GM23338 (cell line): ENCODE measurements at regions not wholly inside any gene's neighbourhood (a gene's known extent, or its start where the extent isn't known, plus 50 kb on each side); places are given as distances from the start of the nearest gene placed in this dataset.

Experiments used
- ATAC-seq: fragments of 200-7000 bp; cut with Tn5 transposase; 3 replicates; pipeline ENCODE4 v1.9.1; 2020
- DNase-seq: peaks from one replicate; pipeline ENCODE4 v3.0.0-alpha.2; 2015; ENCODE audit warnings: low spot score
- H2AFZ ChIP-seq: fragments of 200-600 bp; sonication (generic); 2 replicates; pipeline ENCODE4 v1.8.0; 2016; ENCODE audit warnings: antibody characterized with exemption, mild to moderate bottlenecking, moderate library complexity
- H3F3A ChIP-seq: fragments of 200-600 bp; sonication (generic); replicated peaks from 2 replicates; pipeline ENCODE4 v1.8.0; 2017; ENCODE audit warnings: antibody characterized with exemption, mixed run types, low read depth
- H3K27ac ChIP-seq: fragments of 200-600 bp; sonication (generic); 2 replicates; pipeline ENCODE4 v1.6.1; 2016; ENCODE audit warnings: low read depth
- H3K27me3 ChIP-seq: fragments of 200-600 bp; sonication (generic); 2 replicates; pipeline ENCODE4 v1.8.0; 2016; ENCODE audit warnings: mild to moderate bottlenecking, mixed run types, moderate library complexity; ENCODE audit not compliant: insufficient read depth
- H3K36me3 ChIP-seq: fragments of 200-600 bp; sonication (generic); 2 replicates; pipeline ENCODE4 v1.8.0; 2016; ENCODE audit warnings: mild to moderate bottlenecking; ENCODE audit not compliant: insufficient read depth
- H3K4me1 ChIP-seq: fragments of 200-600 bp; sonication (generic); 2 replicates; pipeline ENCODE4 v1.8.0; 2016; ENCODE audit warnings: mild to moderate bottlenecking, moderate library complexity; ENCODE audit not compliant: insufficient read depth
- H3K4me2 ChIP-seq: fragments of 200-600 bp; sonication (generic); 2 replicates; pipeline ENCODE4 v1.7.1; 2017; ENCODE audit warnings: mixed run types
- H3K4me3 ChIP-seq: fragments of 200-600 bp; sonication (generic); 2 replicates; pipeline ENCODE4 v1.6.1; 2016; ENCODE audit warnings: mixed run types
- H3K79me2 ChIP-seq: fragments of 200-600 bp; sonication (generic); replicated peaks from 2 replicates; pipeline ENCODE4 v1.8.0; 2017; ENCODE audit warnings: mild to moderate bottlenecking; ENCODE audit not compliant: insufficient read depth
- H3K9me2 ChIP-seq: fragments of 200-600 bp; sonication (generic); 2 replicates; pipeline ENCODE4 v1.8.0; 2017; ENCODE audit not compliant: insufficient read depth
- H4K20me1 ChIP-seq: fragments of 200-600 bp; sonication (generic); replicated peaks from 2 replicates; pipeline ENCODE4 v1.8.0; 2017; ENCODE audit warnings: mild to moderate bottlenecking; ENCODE audit not compliant: insufficient read depth
- H3K27ac Mint-ChIP-seq: 2 replicates; pipeline ENCODE4 v1.8.0; 2020; ENCODE audit warnings: inconsistent platforms, mild to moderate bottlenecking, moderate library complexity, mixed read lengths
- H3K27me3 Mint-ChIP-seq: 3 replicates; pipeline ENCODE4 v1.8.0; 2022; ENCODE audit warnings: low read depth, mild to moderate bottlenecking, moderate library complexity, mixed read lengths, inconsistent platforms; ENCODE audit not compliant: insufficient read depth, poor library complexity
- H3K36me3 Mint-ChIP-seq: 3 replicates; pipeline ENCODE4 v1.8.0; 2021; ENCODE audit warnings: low read depth, mild to moderate bottlenecking, inconsistent platforms, moderate library complexity, mixed read lengths
- H3K4me1 Mint-ChIP-seq: 3 replicates; pipeline ENCODE4 v1.8.0; 2020; ENCODE audit warnings: mild to moderate bottlenecking, inconsistent platforms, mixed read lengths
- H3K4me3 Mint-ChIP-seq: 3 replicates; pipeline ENCODE4 v1.8.0; 2021; ENCODE audit warnings: moderate library complexity, mild to moderate bottlenecking, inconsistent platforms, mixed read lengths
- H3K9me3 Mint-ChIP-seq: 3 replicates; pipeline ENCODE4 v1.8.0; 2020; ENCODE audit warnings: moderate library complexity, mild to moderate bottlenecking, inconsistent platforms, mixed read lengths
- CREB1 ChIP-seq: fragments of 250-450 bp; sonication (Bioruptor Pico); IDR thresholded peaks from 2 replicates; pipeline ENCODE4 v1.5.0; 2020; ENCODE audit warnings: low read depth, mild to moderate bottlenecking, moderate library complexity
- CTCF ChIP-seq, 2 experiments: fragments of 200-600 bp in 1 of 2; sonication (generic) in 1 of 2; conservative IDR thresholded peaks; 2 replicates each; pipeline versions ENCODE4 v1.5.1 to v1.6.1; 2016 to 2017; ENCODE audit warnings: antibody characterized with exemption in 2 of 2, low read depth in 2 of 2, mild to moderate bottlenecking in 2 of 2, moderate library complexity in 1 of 2
- ETS1 ChIP-seq: IDR thresholded peaks from 2 replicates; pipeline ENCODE4 v1.6.1; 2016; ENCODE audit warnings: antibody characterized with exemption
- EZH2 ChIP-seq: fragments of 200-600 bp; sonication (generic); IDR thresholded peaks from one replicate; pipeline ENCODE4 v1.8.0; 2017; ENCODE audit warnings: antibody characterized with exemption, mild to moderate bottlenecking, low read depth; ENCODE audit not compliant: unreplicated experiment
- EZH2phosphoT487 ChIP-seq: fragments of 200-600 bp; sonication (generic); IDR thresholded peaks from one replicate; pipeline ENCODE4 v1.8.1; 2018; ENCODE audit warnings: antibody characterized with exemption; ENCODE audit not compliant: unreplicated experiment
- JUNB ChIP-seq: IDR thresholded peaks from one replicate; pipeline ENCODE4 v1.6.1; 2016; ENCODE audit warnings: antibody characterized with exemption; ENCODE audit not compliant: unreplicated experiment
- NANOG ChIP-seq: IDR thresholded peaks from 2 replicates; pipeline ENCODE4 v1.6.1; 2016; ENCODE audit warnings: antibody characterized with exemption, borderline replicate concordance
- POLR2AphosphoS5 ChIP-seq: IDR thresholded peaks from 2 replicates; pipeline ENCODE4 v1.6.1; 2016; ENCODE audit warnings: antibody characterized with exemption, low read depth
- REST ChIP-seq: IDR thresholded peaks from one replicate; pipeline ENCODE4 v1.6.1; 2018; ENCODE audit warnings: antibody characterized with exemption; ENCODE audit not compliant: unreplicated experiment
- STAT1 ChIP-seq: IDR thresholded peaks from one replicate; pipeline ENCODE4 v1.6.1; 2016; ENCODE audit warnings: antibody characterized with exemption; ENCODE audit not compliant: unreplicated experiment
- ZNF114 ChIP-seq: fragments of 250-450 bp; sonication (Bioruptor Pico); IDR thresholded peaks from 2 replicates; pipeline ENCODE4 v1.5.0; 2020; ENCODE audit warnings: mild to moderate bottlenecking, moderate library complexity
- ZNF331 ChIP-seq: fragments of 250-450 bp; sonication (Bioruptor Pico); IDR thresholded peaks from 2 replicates; pipeline ENCODE4 v1.5.0; 2020; ENCODE audit warnings: low read depth, mild to moderate bottlenecking, moderate library complexity
- ZNF462 ChIP-seq: fragments of 250-450 bp; sonication (Bioruptor Pico); IDR thresholded peaks from 2 replicates; pipeline ENCODE4 v1.5.0; 2020; ENCODE audit warnings: mild to moderate bottlenecking, moderate library complexity

- Histone ChIP-seq H3K4me1 (no peaks in the 10 kb centered on the region), H3K9me2 (no peaks in the 10 kb centered on the region), H3K27me3 (no peaks in the 10 kb centered on the region), H4K20me1 (no peaks in the 10 kb centered on the region), H3F3A (no peaks in the 10 kb centered on the region), H2AFZ (no peak overlapping the region), H3K4me3 (no peak overlapping the region), H3K27ac (no peak overlapping the region), H3K4me2 (no peak overlapping the region), H3K79me2 (no peaks in the 10 kb centered on the region), H3K36me3 (no peaks in the 10 kb centered on the region)
- no peak overlapping the region for H3K27ac Mint-ChIP-seq
- H3K9me3 Mint-ChIP-seq: peaks cover 5% of the 10 kb centered on the region
- no peaks in the 10 kb centered on the region; the same call in 2 of the 3 replicates for H3K36me3 Mint-ChIP-seq
- H3K4me3 Mint-ChIP-seq: no peak overlapping the region
- DNase-seq (no peak), ATAC-seq (no peak)
- TF ChIP-seq REST: no peak
- no peak for TF ChIP-seq ZNF331 (CRISPR knock-in tag)
- TF ChIP-seq STAT1: no peak
- TF ChIP-seq POLR2AphosphoS5: no peak
- no peak for TF ChIP-seq JUNB
- TF ChIP-seq ZNF462 (CRISPR knock-in tag): no peak
- TF ChIP-seq ETS1: no peak
- TF ChIP-seq EZH2phosphoT487: no peak
- TF ChIP-seq CREB1: no peak
- TF ChIP-seq CTCF (conservative IDR thresholded peaks at IDR 0.05; ENCODE audit: low read depth in 2 of 2): no peak
- TF ChIP-seq ZNF114 (CRISPR knock-in tag): no peak
- no peak for TF ChIP-seq NANOG
- no peak for TF ChIP-seq EZH2
- H3K4me1 Mint-ChIP-seq: no peaks in the 10 kb centered on the region
- H3K27me3 Mint-ChIP-seq: peaks cover 2% of the 10 kb centered on the region
Measured at GRCh38 chr6:85856235-85856634, 213.5 kb upstream of the SYNCRIP start.
